Stomach (tissue), 4 donors: ENCODE measurements at regions not wholly inside any gene's neighbourhood (a gene's known extent, or its start where the extent isn't known, plus 50 kb on each side); places are given as distances from the start of the nearest gene placed in this dataset.

Experiments used
- POLR2AphosphoS5 ChIP-seq, 3 donors: sonication (generic); formaldehyde crosslinking; IDR thresholded peaks; one replicate each; pipeline ENCODE4 v1.6.1; 2016; ENCODE audit warnings: antibody characterized with exemption in 3 of 3
- TF ChIP-seq, protein P1 (sequence below), 7 experiments: fragments of 450-650 bp in 4 of 7; fragments of 200-600 bp in 3 of 7; sonication (generic) in 3 of 7; IDR thresholded peaks; one replicate each; pipeline ENCODE4 v1.5.1; 2016 to 2019; ENCODE audit warnings: antibody characterized with exemption in 7 of 7, control low read depth in 2 of 7, mild to moderate bottlenecking in 1 of 7

DNA sequence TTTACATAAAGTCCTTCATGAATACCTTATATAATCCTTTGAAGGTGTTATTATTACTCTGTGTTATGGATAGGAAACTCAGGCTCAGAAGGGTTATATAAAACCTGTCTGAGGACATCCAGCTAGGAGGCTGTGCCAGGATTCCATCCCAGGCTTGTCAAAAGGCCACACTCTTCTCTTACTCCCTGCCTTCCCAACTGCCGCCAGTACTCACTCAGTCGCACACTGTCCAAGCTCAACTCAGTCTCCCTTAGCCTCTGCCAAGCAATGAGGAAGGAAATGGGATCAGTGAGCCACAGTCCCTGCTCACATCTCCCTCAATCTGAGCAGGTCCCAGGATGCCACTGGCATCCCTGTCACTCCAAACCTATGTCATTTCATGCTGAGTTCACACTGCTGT is 94.4 kb downstream of the NAV1 start:
- TF ChIP-seq, protein P1, sequence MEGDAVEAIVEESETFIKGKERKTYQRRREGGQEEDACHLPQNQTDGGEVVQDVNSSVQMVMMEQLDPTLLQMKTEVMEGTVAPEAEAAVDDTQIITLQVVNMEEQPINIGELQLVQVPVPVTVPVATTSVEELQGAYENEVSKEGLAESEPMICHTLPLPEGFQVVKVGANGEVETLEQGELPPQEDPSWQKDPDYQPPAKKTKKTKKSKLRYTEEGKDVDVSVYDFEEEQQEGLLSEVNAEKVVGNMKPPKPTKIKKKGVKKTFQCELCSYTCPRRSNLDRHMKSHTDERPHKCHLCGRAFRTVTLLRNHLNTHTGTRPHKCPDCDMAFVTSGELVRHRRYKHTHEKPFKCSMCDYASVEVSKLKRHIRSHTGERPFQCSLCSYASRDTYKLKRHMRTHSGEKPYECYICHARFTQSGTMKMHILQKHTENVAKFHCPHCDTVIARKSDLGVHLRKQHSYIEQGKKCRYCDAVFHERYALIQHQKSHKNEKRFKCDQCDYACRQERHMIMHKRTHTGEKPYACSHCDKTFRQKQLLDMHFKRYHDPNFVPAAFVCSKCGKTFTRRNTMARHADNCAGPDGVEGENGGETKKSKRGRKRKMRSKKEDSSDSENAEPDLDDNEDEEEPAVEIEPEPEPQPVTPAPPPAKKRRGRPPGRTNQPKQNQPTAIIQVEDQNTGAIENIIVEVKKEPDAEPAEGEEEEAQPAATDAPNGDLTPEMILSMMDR (IDR thresholded peaks at IDR 0.05), result no peak
- TF ChIP-seq POLR2AphosphoS5 (IDR thresholded peaks at IDR 0.05), result no peak
